ENCODE measurements at regions not wholly inside any gene's neighbourhood (a gene's known extent, or its start where the extent isn't known, plus 50 kb on each side); places are given as distances from the start of the nearest gene placed in this dataset.

DNA sequence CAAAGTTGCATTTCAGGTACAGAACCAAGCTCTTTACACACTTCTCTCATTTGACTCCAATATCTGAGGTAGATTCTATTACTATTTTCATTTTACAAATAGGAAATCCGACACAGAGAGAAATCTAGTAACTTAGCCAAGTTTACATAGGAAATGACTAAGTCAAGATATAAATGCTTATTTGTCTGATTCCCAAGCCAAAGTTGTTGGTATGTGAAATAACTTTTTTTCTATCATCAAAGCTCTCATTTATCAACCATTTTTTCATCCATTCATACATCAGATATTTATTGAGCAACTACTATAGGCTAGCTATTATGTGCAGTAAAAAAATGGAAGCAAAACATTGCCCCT lies 89.2 kb upstream of the MITF start:
- no peaks in the 10 kb centered on the region for H3K27me3 ChIP-seq (ENCODE audit: insufficient read depth, low read length)
- peaks cover 5% of the 10 kb centered on the region for H3K4me1 ChIP-seq (ENCODE audit: insufficient read depth, low read length)
- no peak for DNase-seq (ENCODE audit: insufficient read length, low spot score, missing footprints)
- no peak overlapping the region for H3K4me3 ChIP-seq (ENCODE audit: insufficient read depth, low read length)
- no peak overlapping the region for H3K27ac ChIP-seq (ENCODE audit: low read depth, low read length)
- no peaks in the 10 kb centered on the region for H3K36me3 ChIP-seq (ENCODE audit: insufficient read depth, low read length)
- no peaks in the 10 kb centered on the region for H4K20me1 ChIP-seq (ENCODE audit: insufficient read depth, low read length)
- H3K9me3 ChIP-seq (ENCODE audit: low read depth, low read length) = no peaks in the 10 kb centered on the region
- H3K4me2 ChIP-seq (ENCODE audit: insufficient read depth, low read length) = no peak overlapping the region
- no peak overlapping the region for H2AFZ ChIP-seq (ENCODE audit: low read length)
- no peaks in the 10 kb centered on the region for H3K79me2 ChIP-seq (ENCODE audit: insufficient read depth, low read length)
- TF ChIP-seq, protein P1, sequence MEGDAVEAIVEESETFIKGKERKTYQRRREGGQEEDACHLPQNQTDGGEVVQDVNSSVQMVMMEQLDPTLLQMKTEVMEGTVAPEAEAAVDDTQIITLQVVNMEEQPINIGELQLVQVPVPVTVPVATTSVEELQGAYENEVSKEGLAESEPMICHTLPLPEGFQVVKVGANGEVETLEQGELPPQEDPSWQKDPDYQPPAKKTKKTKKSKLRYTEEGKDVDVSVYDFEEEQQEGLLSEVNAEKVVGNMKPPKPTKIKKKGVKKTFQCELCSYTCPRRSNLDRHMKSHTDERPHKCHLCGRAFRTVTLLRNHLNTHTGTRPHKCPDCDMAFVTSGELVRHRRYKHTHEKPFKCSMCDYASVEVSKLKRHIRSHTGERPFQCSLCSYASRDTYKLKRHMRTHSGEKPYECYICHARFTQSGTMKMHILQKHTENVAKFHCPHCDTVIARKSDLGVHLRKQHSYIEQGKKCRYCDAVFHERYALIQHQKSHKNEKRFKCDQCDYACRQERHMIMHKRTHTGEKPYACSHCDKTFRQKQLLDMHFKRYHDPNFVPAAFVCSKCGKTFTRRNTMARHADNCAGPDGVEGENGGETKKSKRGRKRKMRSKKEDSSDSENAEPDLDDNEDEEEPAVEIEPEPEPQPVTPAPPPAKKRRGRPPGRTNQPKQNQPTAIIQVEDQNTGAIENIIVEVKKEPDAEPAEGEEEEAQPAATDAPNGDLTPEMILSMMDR (IDR thresholded peaks at IDR 0.05; ENCODE audit: extremely low read depth, low read depth, low read length) = no peak

DNA sequence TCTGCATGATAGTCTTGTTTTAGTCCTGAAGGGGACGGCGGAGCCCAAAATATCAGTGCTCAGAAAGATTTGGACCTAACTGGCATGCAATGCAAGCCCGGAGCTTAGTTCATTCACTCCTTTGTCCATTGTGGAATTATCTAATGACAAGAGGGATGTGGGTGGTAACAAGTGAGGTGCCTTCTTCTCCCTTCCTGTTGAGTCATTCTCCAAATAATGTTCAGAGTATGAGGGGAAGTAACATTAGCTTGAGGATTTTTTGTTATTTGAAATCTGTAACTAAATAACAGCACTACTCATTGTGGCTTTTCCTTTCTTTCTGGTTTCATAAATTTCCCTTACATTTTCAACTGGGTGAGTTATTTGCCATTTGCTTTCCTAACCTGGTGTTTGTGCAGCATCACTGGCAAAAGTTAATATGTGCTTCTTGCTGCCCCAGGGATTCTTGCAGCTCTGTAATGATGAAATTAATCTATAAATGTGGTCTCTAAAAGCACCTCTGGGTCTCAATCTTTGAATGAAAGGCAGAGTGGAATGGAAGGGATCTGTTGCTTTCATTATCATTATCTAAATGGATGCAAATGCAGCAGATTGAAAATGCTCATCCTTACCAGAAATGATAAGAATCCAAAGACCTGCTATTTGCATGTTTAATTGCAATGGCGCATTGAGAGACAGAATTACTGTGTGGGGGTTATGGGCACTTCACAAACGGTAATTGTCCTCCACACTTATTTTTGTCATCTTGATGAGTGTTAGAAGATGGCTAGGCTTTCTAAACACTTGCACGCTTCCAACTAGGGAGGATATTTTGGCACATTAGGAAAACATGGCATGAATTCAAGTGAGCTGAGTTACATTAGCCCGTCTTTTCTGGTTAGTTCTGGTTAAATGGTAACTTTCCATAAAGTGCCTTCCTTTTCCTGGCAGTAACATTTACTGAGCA lies 89.9 kb upstream of the MITF start:
- Histone ChIP-seq H4K20me1 (ENCODE audit: insufficient read depth, low read length) (no peaks in the 10 kb centered on the region), H3K4me3 (ENCODE audit: insufficient read depth, low read length) (no peak overlapping the region), H3K27me3 (ENCODE audit: insufficient read depth, low read length) (no peaks in the 10 kb centered on the region), H3K79me2 (ENCODE audit: insufficient read depth, low read length) (no peaks in the 10 kb centered on the region), H3K4me2 (ENCODE audit: insufficient read depth, low read length) (no peak overlapping the region), H3K4me1 (ENCODE audit: insufficient read depth, low read length) (peaks cover 5% of the 10 kb centered on the region), H3K36me3 (ENCODE audit: insufficient read depth, low read length) (no peaks in the 10 kb centered on the region), H3K27ac (ENCODE audit: low read depth, low read length) (no peak overlapping the region), H3K9me3 (ENCODE audit: low read depth, low read length) (no peaks in the 10 kb centered on the region), H2AFZ (ENCODE audit: low read length) (no peak overlapping the region)
- TF ChIP-seq, protein P1 (IDR thresholded peaks at IDR 0.05; ENCODE audit: extremely low read depth, low read depth, low read length) = no peak
- DNase-seq (ENCODE audit: insufficient read length, low spot score, missing footprints) = peak; percentile 45

DNA sequence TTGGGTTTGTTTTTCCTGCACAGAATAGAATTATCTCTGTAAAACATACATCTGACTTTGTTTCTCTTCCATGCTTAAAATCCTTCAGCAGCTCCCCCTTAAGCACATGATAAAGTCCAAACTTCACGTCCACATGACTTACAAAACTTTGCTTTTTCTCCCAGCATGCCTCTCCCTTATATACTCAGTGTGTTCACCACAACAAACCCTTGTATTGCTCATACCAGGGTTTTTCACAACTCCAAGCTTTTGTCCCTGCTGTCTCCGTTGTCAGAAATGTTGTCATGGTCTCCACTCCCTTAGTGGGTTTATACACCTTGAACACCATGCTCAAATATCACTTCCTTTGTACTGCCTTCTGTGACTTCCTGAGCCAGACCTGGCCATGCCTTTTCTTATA lies 91.1 kb upstream of the MITF start:
- H3K4me1 ChIP-seq (ENCODE audit: insufficient read depth, low read length) = peaks cover 5% of the 10 kb centered on the region
- no peak overlapping the region for H3K4me2 ChIP-seq (ENCODE audit: insufficient read depth, low read length)
- no peak for DNase-seq (ENCODE audit: insufficient read length, low spot score, missing footprints)
- H3K27me3 ChIP-seq (ENCODE audit: insufficient read depth, low read length) = no peaks in the 10 kb centered on the region
- no peaks in the 10 kb centered on the region for H3K9me3 ChIP-seq (ENCODE audit: low read depth, low read length)
- no peak overlapping the region for H3K4me3 ChIP-seq (ENCODE audit: insufficient read depth, low read length)
- no peak overlapping the region for H3K27ac ChIP-seq (ENCODE audit: low read depth, low read length)
- TF ChIP-seq, protein P1 (IDR thresholded peaks at IDR 0.05; ENCODE audit: extremely low read depth, low read depth, low read length) = no peak
- H3K36me3 ChIP-seq (ENCODE audit: insufficient read depth, low read length) = no peaks in the 10 kb centered on the region
- H2AFZ ChIP-seq (ENCODE audit: low read length) = no peak overlapping the region
- no peaks in the 10 kb centered on the region for H4K20me1 ChIP-seq (ENCODE audit: insufficient read depth, low read length)
- no peaks in the 10 kb centered on the region for H3K79me2 ChIP-seq (ENCODE audit: insufficient read depth, low read length)

DNA sequence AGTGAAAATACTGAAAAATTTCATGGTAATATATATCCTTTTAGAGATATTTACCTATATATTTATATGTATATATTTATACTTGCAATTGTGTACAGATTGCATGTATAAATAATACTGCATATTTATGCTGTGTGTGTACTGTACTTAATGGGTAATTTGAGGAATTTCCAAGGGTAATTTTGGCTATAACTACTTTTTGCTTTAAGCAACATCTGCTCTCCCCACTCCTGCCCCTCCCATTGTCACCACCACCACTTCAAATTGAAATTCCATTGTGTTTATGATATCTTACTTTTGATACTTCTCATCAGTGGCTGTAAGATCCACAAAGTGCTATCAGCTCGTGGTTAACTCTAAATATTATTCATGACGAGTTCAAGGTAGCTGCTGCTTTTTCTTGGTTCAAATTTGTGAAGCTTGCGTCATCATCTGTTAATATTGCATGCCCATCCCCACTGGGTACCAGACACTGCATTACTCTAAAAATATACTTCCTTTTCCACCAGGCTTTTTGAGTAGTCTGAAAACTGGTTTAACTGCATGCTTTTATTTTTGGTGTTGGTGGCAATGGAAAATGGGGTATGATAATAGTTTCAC lies 91.7 kb upstream of the MITF start:
- Histone ChIP-seq H4K20me1 (ENCODE audit: insufficient read depth, low read length) (no peaks in the 10 kb centered on the region), H3K27ac (ENCODE audit: low read depth, low read length) (no peak overlapping the region), H3K4me2 (ENCODE audit: insufficient read depth, low read length) (no peak overlapping the region), H3K4me3 (ENCODE audit: insufficient read depth, low read length) (no peak overlapping the region), H3K27me3 (ENCODE audit: insufficient read depth, low read length) (no peaks in the 10 kb centered on the region), H3K79me2 (ENCODE audit: insufficient read depth, low read length) (no peaks in the 10 kb centered on the region), H2AFZ (ENCODE audit: low read length) (no peak overlapping the region), H3K36me3 (ENCODE audit: insufficient read depth, low read length) (no peaks in the 10 kb centered on the region), H3K9me3 (ENCODE audit: low read depth, low read length) (no peaks in the 10 kb centered on the region), H3K4me1 (ENCODE audit: insufficient read depth, low read length) (peaks cover 5% of the 10 kb centered on the region)
- TF ChIP-seq, protein P1 (IDR thresholded peaks at IDR 0.05; ENCODE audit: extremely low read depth, low read depth, low read length) = no peak
- DNase-seq (ENCODE audit: insufficient read length, low spot score, missing footprints) = no peak

Data from osteoblast (primary cell).